Caco-2 (cell line): ENCODE measurements at regions not wholly inside any gene's neighbourhood (a gene's known extent, or its start where the extent isn't known, plus 50 kb on each side); places are given as distances from the start of the nearest gene placed in this dataset.

ENCODE experiments used
- BruUV-seq: library from RNA; stranded (reverse); fragments of 400-500 nt; replicated peaks from 2 replicates; lab custom pipeline; 2021; lab: Mats Ljungman, UMichigan
- CTCF ChIA-PET: fragments of 300-600 bp; sonication (Branson Sonifier 250); formaldehyde crosslinking; loops from one replicate; lab custom pipeline; 2022; ENCODE audit warnings: antibody characterized with exemption; lab: Charles Lee
- POLR2A ChIA-PET: fragments of 300-600 bp; sonication (Branson Sonifier 250); formaldehyde crosslinking; loops from one replicate; lab custom pipeline; 2022; ENCODE audit warnings: antibody characterized with exemption; lab: Charles Lee
- DNase-seq, 2 experiments: peaks; one replicate each; pipeline versions ENCODE4 v3.0.0 to v3.0.0-alpha.2; 2020 to 2022
- H3K27me3 ChIP-seq: replicated peaks from 2 replicates; pipeline ENCODE4 v1.6.0; 2011; ENCODE audit warnings: low read length; ENCODE audit not compliant: control insufficient read depth, insufficient read depth
- H3K36me3 ChIP-seq: 2 replicates; pipeline ENCODE4 v1.5.1; 2011; ENCODE audit warnings: low read length; ENCODE audit not compliant: control insufficient read depth, insufficient read depth
- H3K4me1 ChIP-seq: fragments of 250-450 bp; sonication (Bioruptor Pico); 2 replicates; pipeline ENCODE4 v1.5.1; 2020; ENCODE audit warnings: mild to moderate bottlenecking
- H3K4me3 ChIP-seq: 2 replicates; pipeline ENCODE4 v1.5.1; 2011; ENCODE audit warnings: low read depth, mild to moderate bottlenecking, control low read depth, low read length
- H3K9me3 ChIP-seq: fragments of 250-450 bp; sonication (Bioruptor Pico); 2 replicates; pipeline ENCODE4 v1.5.1; 2020; ENCODE audit warnings: mild to moderate bottlenecking, moderate library complexity
- H3K27ac Mint-ChIP-seq: one replicate; pipeline ENCODE4 v1.8.0; 2022; ENCODE audit warnings: mixed read lengths; ENCODE audit not compliant: unreplicated experiment
- H3K27me3 Mint-ChIP-seq: one replicate; pipeline ENCODE4 v1.8.0; 2022; ENCODE audit warnings: mixed read lengths; ENCODE audit not compliant: insufficient read depth, unreplicated experiment
- H3K36me3 Mint-ChIP-seq: one replicate; pipeline ENCODE4 v1.8.0; 2022; ENCODE audit warnings: mild to moderate bottlenecking, mixed read lengths; ENCODE audit not compliant: insufficient read depth, unreplicated experiment
- H3K4me1 Mint-ChIP-seq: one replicate; pipeline ENCODE4 v1.8.0; 2022; ENCODE audit warnings: low read depth, mixed read lengths; ENCODE audit not compliant: unreplicated experiment
- H3K4me3 Mint-ChIP-seq: one replicate; pipeline ENCODE4 v1.8.0; 2022; ENCODE audit warnings: mild to moderate bottlenecking, moderate library complexity, mixed read lengths; ENCODE audit not compliant: unreplicated experiment
- H3K9me3 Mint-ChIP-seq: one replicate; pipeline ENCODE4 v1.8.0; 2022; ENCODE audit warnings: mixed read lengths; ENCODE audit not compliant: unreplicated experiment
- CTCF ChIP-seq, 2 experiments: fragments of 200-600 bp in 1 of 2; IDR thresholded peaks; 1 replicate in 1 of 2; 2 replicates in 1 of 2; pipeline versions ENCODE4 v1.5.1 to v1.8.0; 2011 to 2022; ENCODE audit warnings: antibody characterized with exemption in 1 of 2, control low read depth in 1 of 2, inconsistent platforms in 1 of 2, low read depth in 1 of 2, low read length in 1 of 2, mild to moderate bottlenecking in 1 of 2, moderate library complexity in 1 of 2; ENCODE audit not compliant: insufficient read depth in 1 of 2, severe bottlenecking in 1 of 2, unreplicated experiment in 1 of 2
- intact Hi-C: fragments of 100-400 bp; cut with micrococcal nuclease; formaldehyde crosslinking; loops from one replicate; pipeline ENCODE4 v1.10.0; 2022; ENCODE audit not compliant: unreplicated experiment

GRCh38 chrX:97685753-97686152 is 802.0 kb downstream of the RPA4 start:
- intact Hi-C loops: loop anchor here (2.0 kb wide), 2 partner anchors 659 to 915 kb away; no protein-coding TSS in a partner anchor
- peaks cover 5% of the 10 kb centered on the region for H3K27me3 Mint-ChIP-seq
- no peak overlapping the region for H3K4me3 ChIP-seq
- no peaks in the 10 kb centered on the region for H3K9me3 ChIP-seq
- BruUV-seq: no TSS peak
- peak; percentile 19 to 27 for DNase-seq
- no peak overlapping the region for H3K27ac Mint-ChIP-seq
- no peak overlapping the region for H3K4me3 Mint-ChIP-seq
- H3K4me1 ChIP-seq: no peaks in the 10 kb centered on the region
- ChIA-PET POLR2A (no interaction called here), CTCF (no interaction called here)
- no peaks in the 10 kb centered on the region for H3K9me3 Mint-ChIP-seq
- H3K4me1 Mint-ChIP-seq: no peaks in the 10 kb centered on the region
- H3K36me3 Mint-ChIP-seq: no peaks in the 10 kb centered on the region
- peak; percentile 21 to 50 for TF ChIP-seq CTCF (IDR thresholded peaks at IDR 0.05; ENCODE audit: insufficient read depth in 1 of 2, low read depth in 1 of 2, low read length in 1 of 2, severe bottlenecking in 1 of 2, unreplicated experiment in 1 of 2)
- no peaks in the 10 kb centered on the region for H3K27me3 ChIP-seq
- no peaks in the 10 kb centered on the region for H3K36me3 ChIP-seq

GRCh38 chrX:97691901-97692455 is 808.3 kb downstream of the RPA4 start:
- ChIA-PET CTCF (no interaction called here), POLR2A (no interaction called here)
- no TSS peak for BruUV-seq
- TF ChIP-seq CTCF (IDR thresholded peaks at IDR 0.05; ENCODE audit: insufficient read depth in 1 of 2, low read depth in 1 of 2, low read length in 1 of 2, severe bottlenecking in 1 of 2, unreplicated experiment in 1 of 2): no peak
- Mint-ChIP-seq H3K27ac (no peak overlapping the region), H3K27me3 (peaks cover 5% of the 10 kb centered on the region), H3K4me3 (no peak overlapping the region), H3K36me3 (no peaks in the 10 kb centered on the region), H3K9me3 (no peaks in the 10 kb centered on the region), H3K4me1 (no peaks in the 10 kb centered on the region)
- Histone ChIP-seq H3K4me3 (no peak overlapping the region), H3K9me3 (no peaks in the 10 kb centered on the region), H3K27me3 (no peaks in the 10 kb centered on the region), H3K36me3 (no peaks in the 10 kb centered on the region), H3K4me1 (no peaks in the 10 kb centered on the region)
- no peak for DNase-seq
- intact Hi-C loops: loop anchor here (5.0 kb wide), 1 partner anchor 305 kb away; no protein-coding TSS in a partner anchor

GRCh38 chrX:97692575-97692974 is 808.9 kb downstream of the RPA4 start:
- TF ChIP-seq CTCF (IDR thresholded peaks at IDR 0.05; ENCODE audit: insufficient read depth in 1 of 2, low read depth in 1 of 2, low read length in 1 of 2, severe bottlenecking in 1 of 2, unreplicated experiment in 1 of 2): no peak
- intact Hi-C loops: loop anchor here (5.0 kb wide), 1 partner anchor 305 kb away; no protein-coding TSS in a partner anchor
- H3K27me3 Mint-ChIP-seq: peaks cover 5% of the 10 kb centered on the region
- no peak for DNase-seq
- Histone ChIP-seq H3K36me3 (no peaks in the 10 kb centered on the region), H3K27me3 (no peaks in the 10 kb centered on the region), H3K4me3 (no peak overlapping the region), H3K9me3 (no peaks in the 10 kb centered on the region), H3K4me1 (no peaks in the 10 kb centered on the region)
- no peaks in the 10 kb centered on the region for H3K36me3 Mint-ChIP-seq
- no peak overlapping the region for H3K27ac Mint-ChIP-seq
- no TSS peak for BruUV-seq
- ChIA-PET POLR2A (no interaction called here), CTCF (no interaction called here)
- no peak overlapping the region for H3K4me3 Mint-ChIP-seq
- H3K9me3 Mint-ChIP-seq: no peaks in the 10 kb centered on the region
- no peaks in the 10 kb centered on the region for H3K4me1 Mint-ChIP-seq
